ENCODE measurements at regions not wholly inside any gene's neighbourhood (a gene's known extent, or its start where the extent isn't known, plus 50 kb on each side); places are given as distances from the start of the nearest gene placed in this dataset.

GRCh38 chr3:89783341-89783927 is 676.0 kb downstream of the EPHA3 start:
- no peak for TF ChIP-seq BACH2 (CRISPR knock-in tag; IDR thresholded peaks at IDR 0.05; ENCODE audit: borderline replicate concordance)
- TF ChIP-seq ZNF565 (CRISPR knock-in tag; conservative IDR thresholded peaks at IDR 0.05; ENCODE audit: low read depth): no peak
- TF ChIP-seq GLIS3 (CRISPR knock-in tag; IDR thresholded peaks at IDR 0.05): no peak
- TF ChIP-seq RARB (CRISPR knock-in tag; IDR thresholded peaks at IDR 0.05): no peak
- TF ChIP-seq PATZ1 (CRISPR knock-in tag; IDR thresholded peaks at IDR 0.05; ENCODE audit: borderline replicate concordance): no peak
- TF ChIP-seq, protein P1, sequence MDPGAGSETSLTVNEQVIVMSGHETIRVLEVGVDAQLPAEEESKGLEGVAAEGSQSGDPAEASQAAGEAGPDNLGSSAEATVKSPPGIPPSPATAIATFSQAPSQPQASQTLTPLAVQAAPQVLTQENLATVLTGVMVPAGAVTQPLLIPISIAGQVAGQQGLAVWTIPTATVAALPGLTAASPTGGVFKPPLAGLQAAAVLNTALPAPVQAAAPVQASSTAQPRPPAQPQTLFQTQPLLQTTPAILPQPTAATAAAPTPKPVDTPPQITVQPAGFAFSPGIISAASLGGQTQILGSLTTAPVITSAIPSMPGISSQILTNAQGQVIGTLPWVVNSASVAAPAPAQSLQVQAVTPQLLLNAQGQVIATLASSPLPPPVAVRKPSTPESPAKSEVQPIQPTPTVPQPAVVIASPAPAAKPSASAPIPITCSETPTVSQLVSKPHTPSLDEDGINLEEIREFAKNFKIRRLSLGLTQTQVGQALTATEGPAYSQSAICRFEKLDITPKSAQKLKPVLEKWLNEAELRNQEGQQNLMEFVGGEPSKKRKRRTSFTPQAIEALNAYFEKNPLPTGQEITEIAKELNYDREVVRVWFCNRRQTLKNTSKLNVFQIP (CRISPR knock-in tag; IDR thresholded peaks at IDR 0.05; ENCODE audit: borderline replicate concordance, low read depth): no peak
- TF ChIP-seq ZFP30 (CRISPR knock-in tag; IDR thresholded peaks at IDR 0.05): no peak
- no peak for TF ChIP-seq ARNTL (CRISPR knock-in tag; IDR thresholded peaks at IDR 0.05; ENCODE audit: borderline replicate concordance, low read depth)
- no peak for TF ChIP-seq TCF4 (CRISPR knock-in tag; IDR thresholded peaks at IDR 0.05; ENCODE audit: borderline replicate concordance)
- no peak for TF ChIP-seq OSR1 (CRISPR knock-in tag; IDR thresholded peaks at IDR 0.05)
- TF ChIP-seq ZFP3 (CRISPR knock-in tag; IDR thresholded peaks at IDR 0.05): no peak
- TF ChIP-seq ZC3H10 (CRISPR knock-in tag; IDR thresholded peaks at IDR 0.05): no peak
- TF ChIP-seq TSHZ2 (CRISPR knock-in tag; IDR thresholded peaks at IDR 0.05): no peak
- ATAC-seq: no peak

DNA sequence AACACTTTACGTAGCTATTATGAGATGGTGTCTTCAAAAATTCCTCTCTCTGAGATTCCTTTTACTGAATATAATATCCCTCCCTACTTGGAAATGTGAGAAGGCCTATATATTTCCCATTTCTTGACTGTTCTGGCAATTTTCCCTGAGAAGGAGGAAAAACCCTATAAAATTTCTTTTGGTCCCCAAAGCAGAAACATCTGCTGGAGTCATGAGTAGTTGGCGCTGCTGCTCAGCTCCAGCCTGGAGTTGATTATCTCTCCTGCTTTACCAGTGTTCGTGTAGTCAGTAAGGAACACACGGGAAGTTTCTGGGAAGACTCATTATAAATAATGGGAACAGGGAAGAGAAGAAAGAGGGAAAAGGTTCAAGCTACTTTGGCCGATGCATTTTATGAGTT is 680.1 kb downstream of the EPHA3 start:
- TF ChIP-seq OSR1 (CRISPR knock-in tag; IDR thresholded peaks at IDR 0.05): no peak
- TF ChIP-seq BACH2 (CRISPR knock-in tag; IDR thresholded peaks at IDR 0.05; ENCODE audit: borderline replicate concordance): no peak
- no peak for TF ChIP-seq TOX (CRISPR knock-in tag; IDR thresholded peaks at IDR 0.05; ENCODE audit: borderline replicate concordance)
- TF ChIP-seq ESRRG (CRISPR knock-in tag; IDR thresholded peaks at IDR 0.05): no peak
- TF ChIP-seq ZFP30 (CRISPR knock-in tag; IDR thresholded peaks at IDR 0.05): no peak
- TF ChIP-seq PATZ1 (CRISPR knock-in tag; IDR thresholded peaks at IDR 0.05; ENCODE audit: borderline replicate concordance): no peak
- ATAC-seq: no peak

GRCh38 chr3:89787979-89788378 is 680.6 kb downstream of the EPHA3 start:
- TF ChIP-seq ZFP3 (CRISPR knock-in tag; IDR thresholded peaks at IDR 0.05) (no peak), BACH2 (CRISPR knock-in tag; IDR thresholded peaks at IDR 0.05; ENCODE audit: borderline replicate concordance) (no peak), ZNF565 (CRISPR knock-in tag; conservative IDR thresholded peaks at IDR 0.05; ENCODE audit: low read depth) (no peak), TCF4 (CRISPR knock-in tag; IDR thresholded peaks at IDR 0.05; ENCODE audit: borderline replicate concordance) (no peak), GLIS3 (CRISPR knock-in tag; IDR thresholded peaks at IDR 0.05) (no peak), ISL1 (CRISPR knock-in tag; IDR thresholded peaks at IDR 0.05) (no peak), TSHZ2 (CRISPR knock-in tag; IDR thresholded peaks at IDR 0.05) (no peak), PATZ1 (CRISPR knock-in tag; IDR thresholded peaks at IDR 0.05; ENCODE audit: borderline replicate concordance) (no peak), OSR1 (CRISPR knock-in tag; IDR thresholded peaks at IDR 0.05) (no peak), ZC3H10 (CRISPR knock-in tag; IDR thresholded peaks at IDR 0.05) (no peak), TOX (CRISPR knock-in tag; IDR thresholded peaks at IDR 0.05; ENCODE audit: borderline replicate concordance) (no peak), ESRRG (CRISPR knock-in tag; IDR thresholded peaks at IDR 0.05) (no peak)
- TF ChIP-seq, protein P1 (CRISPR knock-in tag; IDR thresholded peaks at IDR 0.05; ENCODE audit: borderline replicate concordance, low read depth): no peak
- ATAC-seq: no peak

All from SK-N-SH treated with all-trans-retinoic acid at 6 μM for 48 hours (cell line).